ENCODE measurements at regions not wholly inside any gene's neighbourhood (a gene's known extent, or its start where the extent isn't known, plus 50 kb on each side); places are given as distances from the start of the nearest gene placed in this dataset.

GRCh38 chr2:134109246-134109645, 144.6 kb upstream of the MGAT5 start:
- Histone ChIP-seq H3K27me3 (replicated peaks; ENCODE audit: insufficient read depth, low read depth, low read length, poor library complexity) (peaks cover 4% of the 10 kb centered on the region), H3K4me1 (ENCODE audit: insufficient read depth, low read length, poor library complexity, severe bottlenecking) (no peaks in the 10 kb centered on the region), H3K9me3 (ENCODE audit: low read depth, low read length, poor library complexity, severe bottlenecking) (peaks cover 6% of the 10 kb centered on the region), H3K36me3 (ENCODE audit: insufficient read depth, low read length, poor library complexity, severe bottlenecking) (no peaks in the 10 kb centered on the region), H3K27ac (ENCODE audit: low read depth, low read length, poor library complexity, severe bottlenecking) (no peak overlapping the region), H3K4me3 (ENCODE audit: low read depth, low read length, poor library complexity, severe bottlenecking) (no peak overlapping the region)
- BruUV-seq (replicated peaks): no TSS peak
- TF ChIP-seq EZH2 (IDR thresholded peaks at IDR 0.05; ENCODE audit: borderline replicate concordance, low read depth, low read length, poor library complexity, severe bottlenecking) (no peak), CTCF (conservative IDR thresholded peaks at IDR 0.05; ENCODE audit: low read depth, low read length) (no peak)
- no peak for DNase-seq (ENCODE audit: low spot score)
- ChIA-PET POLR2A (ENCODE audit: low non-redundant PET) (no interaction called here), CTCF (no interaction called here)
- intact Hi-C loops (cut with micrococcal nuclease; ENCODE audit: unreplicated experiment): no loop called here

- Histone ChIP-seq H3K27ac (ENCODE audit: low read depth, low read length, poor library complexity, severe bottlenecking) (no peak overlapping the region), H3K9me3 (ENCODE audit: low read depth, low read length, poor library complexity, severe bottlenecking) (peaks cover 6% of the 10 kb centered on the region), H3K4me3 (ENCODE audit: low read depth, low read length, poor library complexity, severe bottlenecking) (no peak overlapping the region), H3K27me3 (replicated peaks; ENCODE audit: insufficient read depth, low read depth, low read length, poor library complexity) (peaks cover 8% of the 10 kb centered on the region), H3K36me3 (ENCODE audit: insufficient read depth, low read length, poor library complexity, severe bottlenecking) (no peaks in the 10 kb centered on the region), H3K4me1 (ENCODE audit: insufficient read depth, low read length, poor library complexity, severe bottlenecking) (no peaks in the 10 kb centered on the region)
- ChIA-PET POLR2A (ENCODE audit: low non-redundant PET) (no interaction called here), CTCF (interaction anchor here (0.7 kb wide), 1 partner anchor 45 kb away, joined by 6 read pairs; no protein-coding TSS in a partner anchor)
- DNase-seq (ENCODE audit: low spot score): no peak
- no TSS peak for BruUV-seq (replicated peaks)
- intact Hi-C loops (cut with micrococcal nuclease; ENCODE audit: unreplicated experiment): no loop called here
- TF ChIP-seq EZH2 (IDR thresholded peaks at IDR 0.05; ENCODE audit: borderline replicate concordance, low read depth, low read length, poor library complexity, severe bottlenecking) (no peak), CTCF (conservative IDR thresholded peaks at IDR 0.05; ENCODE audit: low read depth, low read length) (no peak)
Observed at GRCh38 chr2:134109725-134110124, 144.1 kb upstream of the MGAT5 start.

GRCh38 chr2:134110532-134110931, 143.3 kb upstream of the MGAT5 start:
- POLR2A ChIA-PET (ENCODE audit: low non-redundant PET): no interaction called here

More at GRCh38 chr2:134110532-134110931, 143.3 kb upstream of the MGAT5 start:
- H3K4me1 ChIP-seq (ENCODE audit: insufficient read depth, low read length, poor library complexity, severe bottlenecking): no peaks in the 10 kb centered on the region
- no peak for DNase-seq (ENCODE audit: low spot score)
- no peak for TF ChIP-seq CTCF (conservative IDR thresholded peaks at IDR 0.05; ENCODE audit: low read depth, low read length)
- no peak for TF ChIP-seq EZH2 (IDR thresholded peaks at IDR 0.05; ENCODE audit: borderline replicate concordance, low read depth, low read length, poor library complexity, severe bottlenecking)
- no peak overlapping the region for H3K4me3 ChIP-seq (ENCODE audit: low read depth, low read length, poor library complexity, severe bottlenecking)
- no TSS peak for BruUV-seq (replicated peaks)
- CTCF ChIA-PET: interaction anchor here (0.7 kb wide), 1 partner anchor 44 kb away, joined by 6 read pairs; no protein-coding TSS in a partner anchor
- H3K27ac ChIP-seq (ENCODE audit: low read depth, low read length, poor library complexity, severe bottlenecking): no peak overlapping the region
- peaks cover 10% of the 10 kb centered on the region for H3K27me3 ChIP-seq (replicated peaks; ENCODE audit: insufficient read depth, low read depth, low read length, poor library complexity)
- no peaks in the 10 kb centered on the region for H3K36me3 ChIP-seq (ENCODE audit: insufficient read depth, low read length, poor library complexity, severe bottlenecking)
- H3K9me3 ChIP-seq (ENCODE audit: low read depth, low read length, poor library complexity, severe bottlenecking): peaks cover 6% of the 10 kb centered on the region
- intact Hi-C loops (cut with micrococcal nuclease; ENCODE audit: unreplicated experiment): no loop called here

Measured in A673 (cell line).